ENCODE measurements at regions not wholly inside any gene's neighbourhood (a gene's known extent, or its start where the extent isn't known, plus 50 kb on each side); places are given as distances from the start of the nearest gene placed in this dataset.

DNA sequence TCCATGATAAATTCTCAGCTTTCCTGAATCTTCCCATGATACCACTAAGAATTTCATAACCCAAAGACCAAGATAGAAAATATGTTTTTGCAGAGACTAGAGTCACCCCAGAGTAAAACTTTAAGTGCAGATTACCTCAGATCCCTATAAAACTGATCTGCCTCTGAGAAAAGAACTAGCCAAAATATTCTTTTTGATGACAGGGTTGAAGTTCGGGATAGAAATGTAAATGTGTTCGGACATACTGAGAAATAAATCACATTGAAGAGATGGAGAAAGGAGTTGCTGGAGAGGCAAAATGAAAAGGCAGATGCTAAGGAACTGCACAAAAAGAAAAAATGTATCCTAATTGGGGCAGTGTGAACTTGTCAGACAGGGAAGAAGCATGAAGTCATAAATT is 501.8 kb downstream of the ANKRD50 start:
- ATAC-seq, result no peak
- intact Hi-C loops (cut with DNase I), result no loop called here

DNA sequence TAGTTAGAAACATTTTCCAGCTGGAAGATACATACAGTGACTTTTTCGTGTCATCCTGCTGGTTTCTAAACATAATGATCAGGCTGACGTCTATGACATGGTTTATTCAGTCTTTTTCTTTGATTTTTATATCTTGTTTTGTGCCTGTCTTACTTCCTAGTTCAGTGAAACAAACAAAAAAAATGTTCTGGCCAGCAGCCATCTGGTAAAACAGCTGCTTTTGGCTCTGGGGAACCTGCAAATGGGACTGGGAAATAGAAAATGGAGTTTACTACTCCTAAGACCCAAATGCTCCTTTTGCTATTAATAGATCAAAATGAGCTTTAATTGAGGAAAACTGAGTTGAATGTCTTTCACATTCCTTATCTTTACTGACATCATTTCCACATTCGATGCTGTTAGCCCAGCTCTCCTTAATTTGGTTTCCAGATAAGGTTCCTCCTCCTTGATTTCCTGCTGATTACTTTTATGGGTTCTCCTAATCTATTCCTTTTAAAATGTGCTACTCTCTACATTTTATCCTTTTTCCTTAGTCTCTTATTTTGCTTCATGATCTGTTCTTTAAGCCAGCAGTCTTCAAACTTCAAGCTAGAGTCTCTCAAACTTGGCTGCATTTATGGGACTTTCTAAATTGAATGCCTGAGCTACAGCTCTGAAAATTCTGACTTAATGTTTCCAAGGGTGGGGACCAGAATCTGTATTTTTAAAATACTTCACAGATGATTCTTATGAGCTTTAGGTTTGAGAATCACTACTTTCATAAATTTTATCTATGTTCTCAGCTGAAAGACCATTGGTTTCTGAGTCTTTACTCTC is 499.5 kb downstream of the ANKRD50 start:
- Histone ChIP-seq H3K36me3 (no peaks in the 10 kb centered on the region), H3K27me3 (no peaks in the 10 kb centered on the region), H3K27ac (no peak overlapping the region), H3K9me3 (no peaks in the 10 kb centered on the region), H3K4me3 (no peak overlapping the region), H3K4me1 (no peaks in the 10 kb centered on the region)
- no peak for ATAC-seq
- intact Hi-C loops (cut with DNase I), result no loop called here
- TF ChIP-seq CTCF (IDR thresholded peaks at IDR 0.05) (no peak), POLR2A (IDR thresholded peaks at IDR 0.05) (no peak)
- DNase-seq, result no peak
- WGBS (ENCODE audit: insufficient coverage, low coverage, low lambda C conversion rate, missing lambda C conversion rate), result 10% methylated on average over 3 of the region's 3 CpGs

More for the DNA sequence above, 501.8 kb downstream of the ANKRD50 start:
- no peak for DNase-seq
- H3K9me3 ChIP-seq, result no peaks in the 10 kb centered on the region
- 89% methylated on average over 2 of the region's 2 CpGs for WGBS (ENCODE audit: insufficient coverage, low coverage, low lambda C conversion rate, missing lambda C conversion rate)
- no peak overlapping the region for H3K27ac ChIP-seq
- no peaks in the 10 kb centered on the region for H3K36me3 ChIP-seq
- TF ChIP-seq CTCF (IDR thresholded peaks at IDR 0.05) (no peak), POLR2A (IDR thresholded peaks at IDR 0.05) (no peak)
- no peaks in the 10 kb centered on the region for H3K4me1 ChIP-seq
- no peaks in the 10 kb centered on the region for H3K27me3 ChIP-seq
- no peak overlapping the region for H3K4me3 ChIP-seq

DNA sequence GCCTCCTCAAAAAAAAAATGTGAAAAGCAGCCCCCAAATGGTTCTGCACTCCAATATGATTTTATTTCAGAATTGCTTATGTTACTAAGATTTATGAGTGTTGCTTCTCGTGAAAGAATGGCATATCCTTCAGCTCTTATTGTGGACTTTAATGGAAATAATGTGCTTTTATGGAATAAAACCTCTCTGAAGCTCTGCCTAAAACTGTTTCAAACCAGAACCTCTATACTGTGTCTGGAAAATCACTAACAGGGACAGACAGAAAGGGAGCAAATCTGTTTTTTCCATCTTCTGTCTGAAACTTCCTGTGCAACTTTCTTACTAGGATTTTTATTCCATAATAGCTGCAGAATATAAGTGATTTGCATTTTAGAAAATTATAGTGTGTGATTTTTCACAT is 493.1 kb downstream of the ANKRD50 start:
- TF ChIP-seq CTCF (IDR thresholded peaks at IDR 0.05) (no peak), POLR2A (IDR thresholded peaks at IDR 0.05) (no peak)
- no peak overlapping the region for H3K27ac ChIP-seq
- H3K36me3 ChIP-seq, result no peaks in the 10 kb centered on the region
- no peak overlapping the region for H3K4me3 ChIP-seq
- WGBS (ENCODE audit: insufficient coverage, low coverage, low lambda C conversion rate, missing lambda C conversion rate), result 36% methylated on average over 1 of the region's 1 CpG
- DNase-seq (no peak), ATAC-seq (no peak)
- H3K27me3 ChIP-seq, result no peaks in the 10 kb centered on the region
- no peaks in the 10 kb centered on the region for H3K4me1 ChIP-seq
- no peaks in the 10 kb centered on the region for H3K9me3 ChIP-seq
- intact Hi-C loops (cut with DNase I), result no loop called here

DNA sequence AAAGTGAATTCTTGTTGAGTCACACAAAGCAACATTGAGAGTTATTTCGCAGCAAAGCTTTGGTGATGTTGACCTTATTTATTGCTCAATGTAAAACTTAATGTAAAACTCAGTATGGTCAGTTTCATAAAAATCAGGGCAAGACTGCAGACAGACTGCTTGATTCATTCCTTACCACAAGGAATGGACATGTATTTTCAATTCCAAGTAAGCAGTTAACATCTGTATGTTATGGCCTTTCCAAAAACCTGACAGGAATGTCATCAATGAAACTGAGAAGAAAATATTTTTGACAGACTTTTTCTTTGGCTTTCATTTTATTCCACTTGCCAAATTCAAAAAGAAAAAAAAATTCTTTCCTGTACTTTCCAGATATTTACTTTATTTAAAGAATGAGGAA is 488.3 kb downstream of the ANKRD50 start:
- Histone ChIP-seq H3K27ac (no peak overlapping the region), H3K4me3 (no peak overlapping the region), H3K9me3 (no peaks in the 10 kb centered on the region), H3K27me3 (no peaks in the 10 kb centered on the region), H3K36me3 (no peaks in the 10 kb centered on the region), H3K4me1 (no peaks in the 10 kb centered on the region)
- ATAC-seq (no peak), DNase-seq (no peak)
- TF ChIP-seq POLR2A (IDR thresholded peaks at IDR 0.05), result no peak
- no peak for TF ChIP-seq CTCF (IDR thresholded peaks at IDR 0.05)
- intact Hi-C loops (cut with DNase I), result no loop called here
- WGBS (ENCODE audit: insufficient coverage, low coverage, low lambda C conversion rate, missing lambda C conversion rate), result 72% methylated on average over 1 of the region's 1 CpG
